GM18502 (cell line): ENCODE measurements at regions not wholly inside any gene's neighbourhood (a gene's known extent, or its start where the extent isn't known, plus 50 kb on each side); places are given as distances from the start of the nearest gene placed in this dataset.

Experiments used
- ATAC-seq: cut with Tn5 transposase; IDR thresholded peaks from one replicate; pipeline ENCODE4 v1.9.1; 2021; ENCODE audit warnings: mild to moderate bottlenecking; ENCODE audit not compliant: unreplicated experiment, poor library complexity

- no peak for ATAC-seq
Observed at GRCh38 chrX:15128861-15129260, 141.0 kb downstream of the ASB9 start.

GRCh38 chrX:15127010-15127409 is 142.9 kb downstream of the ASB9 start:
- ATAC-seq, result no peak

- ATAC-seq, result no peak
Observed at GRCh38 chrX:15116900-15117299, 153.0 kb downstream of the ASB9 start.

- no peak for ATAC-seq
Observed at GRCh38 chrX:15114743-15115566, 154.9 kb downstream of the ASB9 start.

GRCh38 chrX:15107367-15107988 is 162.4 kb downstream of the ASB9 start:
- ATAC-seq, result no peak

- ATAC-seq, result no peak
Observed at GRCh38 chrX:15098505-15098904, 171.4 kb downstream of the ASB9 start.

GRCh38 chrX:15087747-15088146 is 182.1 kb downstream of the ASB9 start:
- no peak for ATAC-seq

- no peak for ATAC-seq
Observed at GRCh38 chrX:15073313-15073712, 196.6 kb downstream of the ASB9 start.

GRCh38 chrX:15072880-15073279 is 197.0 kb downstream of the ASB9 start:
- ATAC-seq, result no peak

- no peak for ATAC-seq
Observed at GRCh38 chrX:15072259-15072658, 197.6 kb downstream of the ASB9 start.

- no peak for ATAC-seq
Observed at GRCh38 chrX:15059474-15059873, 186.3 kb downstream of the MOSPD2 start.

- no peak for ATAC-seq
Observed at GRCh38 chrX:15056044-15056443, 182.8 kb downstream of the MOSPD2 start.

- ATAC-seq, result no peak
Observed at GRCh38 chrX:15055146-15055930, 182.1 kb downstream of the MOSPD2 start.

- no peak for ATAC-seq
Observed at GRCh38 chrX:15050395-15050794, 177.2 kb downstream of the MOSPD2 start.

GRCh38 chrX:15043538-15043937 is 170.3 kb downstream of the MOSPD2 start:
- ATAC-seq, result peak; percentile 93

- peak; percentile 60 for ATAC-seq
Observed at GRCh38 chrX:15033917-15034316, 160.7 kb downstream of the MOSPD2 start.

GRCh38 chrX:15017491-15017890 is 144.3 kb downstream of the MOSPD2 start:
- no peak for ATAC-seq

- ATAC-seq, result no peak
Observed at GRCh38 chrX:15016051-15016450, 142.8 kb downstream of the MOSPD2 start.

- ATAC-seq, result no peak
Observed at GRCh38 chrX:15014281-15014680, 141.1 kb downstream of the MOSPD2 start.

- ATAC-seq, result no peak
Observed at GRCh38 chrX:15013461-15013860, 140.2 kb downstream of the MOSPD2 start.

- ATAC-seq, result no peak
Observed at GRCh38 chrX:14997271-14997670, 124.0 kb downstream of the MOSPD2 start.
